HG02852 (cell line): ENCODE measurements at regions not wholly inside any gene's neighbourhood (a gene's known extent, or its start where the extent isn't known, plus 50 kb on each side); places are given as distances from the start of the nearest gene placed in this dataset.
"Not testable (repeated sequence)": the region's sequence is repeated elsewhere in the genome, so short reads cannot be mapped to it uniquely, and the experiment has no call there.

Experiments
- ATAC-seq: cut with Tn5 transposase; IDR thresholded peaks from one replicate; pipeline ENCODE4 v1.9.1; 2021; ENCODE audit warnings: mild to moderate bottlenecking, moderate library complexity; ENCODE audit not compliant: unreplicated experiment

- ATAC-seq, result no peak
Measured at GRCh38 chr3:101995371-101996046, 146.2 kb downstream of the NFKBIZ start.

GRCh38 chr3:101996832-101997231, 147.5 kb downstream of the NFKBIZ start:
- peak; percentile 55 for ATAC-seq

- ATAC-seq, result no peak
Measured at GRCh38 chr3:101998256-101998926, 149.1 kb downstream of the NFKBIZ start.

GRCh38 chr3:101999177-101999779, 150.0 kb downstream of the NFKBIZ start:
- ATAC-seq, result no peak

GRCh38 chr3:102000620-102001209, 151.4 kb downstream of the NFKBIZ start:
- no peak for ATAC-seq

GRCh38 chr3:102002056-102002455, 152.7 kb downstream of the NFKBIZ start:
- ATAC-seq, result no peak

GRCh38 chr3:102004561-102004960, 155.2 kb downstream of the NFKBIZ start:
- ATAC-seq, result no peak

- no peak for ATAC-seq
Measured at GRCh38 chr3:102005551-102005950, 156.2 kb downstream of the NFKBIZ start.

GRCh38 chr3:102006812-102007485, 157.6 kb downstream of the NFKBIZ start:
- ATAC-seq, result no peak

GRCh38 chr3:102008436-102008835, 159.1 kb downstream of the NFKBIZ start:
- ATAC-seq, result not testable (repeated sequence)

- ATAC-seq, result no peak
Measured at GRCh38 chr3:102016417-102016816, 167.1 kb downstream of the NFKBIZ start.

GRCh38 chr3:102017784-102018183, 168.5 kb downstream of the NFKBIZ start:
- no peak for ATAC-seq

GRCh38 chr3:102018551-102018950, 169.2 kb downstream of the NFKBIZ start:
- ATAC-seq, result no peak

- ATAC-seq, result no peak
Measured at GRCh38 chr3:102020735-102021134, 171.4 kb downstream of the NFKBIZ start.

GRCh38 chr3:102024270-102024904, 175.1 kb downstream of the NFKBIZ start:
- peak; percentile 50 for ATAC-seq

- no peak for ATAC-seq
Measured at GRCh38 chr3:102025606-102026270, 176.4 kb downstream of the NFKBIZ start.

GRCh38 chr3:102026656-102027055, 177.3 kb downstream of the NFKBIZ start:
- no peak for ATAC-seq

GRCh38 chr3:102030661-102031060, 181.3 kb downstream of the NFKBIZ start:
- no peak for ATAC-seq

GRCh38 chr3:102031834-102032233, 182.5 kb downstream of the NFKBIZ start:
- ATAC-seq, result no peak
